Cardiac fibroblast (primary cell): ENCODE measurements at regions not wholly inside any gene's neighbourhood (a gene's known extent, or its start where the extent isn't known, plus 50 kb on each side); places are given as distances from the start of the nearest gene placed in this dataset.

Experiments
- DNase-seq, 2 donors: peaks; one replicate each; pipeline versions ENCODE4 v3.0.0 to v3.0.0-alpha.2; 2010; ENCODE audit warnings: low read depth in 2 of 2
- H3K4me3 ChIP-seq, 2 donors: replicated peaks in 1 of 2; 1 replicate in 1 of 2; 2 replicates in 1 of 2; pipeline ENCODE4 v1.5.1; 2011; ENCODE audit warnings: low read depth in 2 of 2, low read length in 2 of 2, mild to moderate bottlenecking in 2 of 2, moderate library complexity in 1 of 2
- CTCF ChIP-seq: IDR thresholded peaks from one replicate; pipeline ENCODE4 v1.5.1; 2011; ENCODE audit warnings: low read depth, mild to moderate bottlenecking, low read length, inconsistent platforms

- no peak for TF ChIP-seq CTCF
- no peak overlapping the region for H3K4me3 ChIP-seq
- DNase-seq: peak; percentile 45 to 93
Observed at GRCh38 chr18:67310826-67311225, 205.7 kb downstream of the DSEL start.

GRCh38 chr18:67308819-67309218, 207.7 kb downstream of the DSEL start:
- no peak overlapping the region for H3K4me3 ChIP-seq
- DNase-seq: no peak
- TF ChIP-seq CTCF: no peak

GRCh38 chr18:67305466-67305865, 211.1 kb downstream of the DSEL start:
- no peak overlapping the region for H3K4me3 ChIP-seq
- no peak for TF ChIP-seq CTCF
- DNase-seq: no peak

GRCh38 chr18:67302043-67302442, 214.5 kb downstream of the DSEL start:
- DNase-seq: peak; percentile 20 to 52
- H3K4me3 ChIP-seq: no peak overlapping the region
- no peak for TF ChIP-seq CTCF

GRCh38 chr18:67301592-67301991, 214.9 kb downstream of the DSEL start:
- H3K4me3 ChIP-seq: no peak overlapping the region
- DNase-seq: peak in 1 of 2 donors; percentile 11
- no peak for TF ChIP-seq CTCF

- no peak for DNase-seq
- no peak for TF ChIP-seq CTCF
Observed at GRCh38 chr18:67300498-67300897, 216.0 kb downstream of the DSEL start.

GRCh38 chr18:67292814-67293213, 223.7 kb downstream of the DSEL start:
- TF ChIP-seq CTCF: no peak
- DNase-seq: no peak
- no peak overlapping the region for H3K4me3 ChIP-seq

More at GRCh38 chr18:67300498-67300897, 216.0 kb downstream of the DSEL start:
- H3K4me3 ChIP-seq: no peak overlapping the region
